WTC11 (cell line): ENCODE measurements at regions not wholly inside any gene's neighbourhood (a gene's known extent, or its start where the extent isn't known, plus 50 kb on each side); places are given as distances from the start of the nearest gene placed in this dataset.

Source experiments
- ATAC-seq: fragments of 200-7000 bp; cut with Tn5 transposase; 2 replicates; pipeline ENCODE4 v1.10.0; 2021; ENCODE audit warnings: mild to moderate bottlenecking, moderate library complexity
- CTCF ChIA-PET: fragments of 300-600 bp; sonication (Branson Sonifier 250); formaldehyde crosslinking; loops from one replicate; lab custom pipeline; 2021; ENCODE audit warnings: antibody characterized with exemption; lab: Charles Lee
- POLR2A ChIA-PET: fragments of 350-600 bp; sonication (Branson Sonifier 250); formaldehyde crosslinking; loops from one replicate; lab custom pipeline; 2021; ENCODE audit warnings: antibody characterized with exemption; lab: Charles Lee
- DNase-seq: peaks from one replicate; pipeline ENCODE4 v3.0.0; 2021; ENCODE audit warnings: low spot score
- H3K27ac Mint-ChIP-seq: 2 replicates; pipeline ENCODE4 v1.8.0; 2021; ENCODE audit warnings: mixed read lengths
- H3K27me3 Mint-ChIP-seq: 2 replicates; pipeline ENCODE4 v1.8.0; 2021; ENCODE audit warnings: low read depth, mild to moderate bottlenecking, moderate library complexity, mixed read lengths
- H3K36me3 Mint-ChIP-seq: 2 replicates; pipeline ENCODE4 v1.8.0; 2021; ENCODE audit warnings: mixed read lengths
- H3K4me1 Mint-ChIP-seq: 2 replicates; pipeline ENCODE4 v1.8.0; 2022; ENCODE audit warnings: mixed read lengths
- H3K4me3 Mint-ChIP-seq: 2 replicates; pipeline ENCODE4 v1.8.0; 2021; ENCODE audit warnings: mild to moderate bottlenecking, moderate library complexity, mixed read lengths
- H3K9me3 Mint-ChIP-seq: 2 replicates; pipeline ENCODE4 v1.8.0; 2021; ENCODE audit warnings: mixed read lengths
- CBFB ChIP-seq: sonication (generic); formaldehyde crosslinking; IDR thresholded peaks from 2 replicates; pipeline ENCODE4 v1.8.1; 2022; ENCODE audit warnings: mild to moderate bottlenecking, low read depth, missing genetic modification reagents
- CREB1 ChIP-seq: sonication (generic); formaldehyde crosslinking; IDR thresholded peaks from 2 replicates; pipeline ENCODE4 v1.8.0; 2023; ENCODE audit warnings: mild to moderate bottlenecking, missing genetic modification reagents
- CREM ChIP-seq: sonication (generic); formaldehyde crosslinking; IDR thresholded peaks from 2 replicates; pipeline ENCODE4 v1.8.1; 2022; ENCODE audit warnings: mild to moderate bottlenecking, missing genetic modification reagents, moderate library complexity
- ESRRA ChIP-seq: sonication (generic); formaldehyde crosslinking; IDR thresholded peaks from 2 replicates; pipeline ENCODE4 v1.8.1; 2022; ENCODE audit warnings: mild to moderate bottlenecking, missing genetic modification reagents, borderline replicate concordance
- ETV6 ChIP-seq: sonication (generic); formaldehyde crosslinking; IDR thresholded peaks from 2 replicates; pipeline ENCODE4 v1.8.1; 2022; ENCODE audit warnings: mild to moderate bottlenecking, missing genetic modification reagents
- FOXP1 ChIP-seq: sonication (generic); formaldehyde crosslinking; IDR thresholded peaks from 2 replicates; pipeline ENCODE4 v1.8.0; 2022; ENCODE audit warnings: missing genetic modification reagents, mild to moderate bottlenecking, moderate library complexity, borderline replicate concordance
- HMGA2 ChIP-seq: fragments of 250-450 bp; sonication (Bioruptor Pico); IDR thresholded peaks from 2 replicates; pipeline ENCODE4 v1.4.0; 2021; ENCODE audit warnings: mild to moderate bottlenecking, moderate library complexity
- MYBL2 ChIP-seq: sonication (generic); formaldehyde crosslinking; IDR thresholded peaks from 2 replicates; pipeline ENCODE4 v1.8.1; 2023; ENCODE audit warnings: mild to moderate bottlenecking, moderate library complexity, missing genetic modification reagents
- NFATC4 ChIP-seq: fragments of 250-450 bp; sonication (Bioruptor Pico); IDR thresholded peaks from 2 replicates; pipeline ENCODE4 v1.9.0; 2021; ENCODE audit warnings: mild to moderate bottlenecking
- OVOL2 ChIP-seq: fragments of 250-450 bp; sonication (Bioruptor Pico); IDR thresholded peaks from 2 replicates; pipeline ENCODE4 v1.9.0; 2021; ENCODE audit warnings: mild to moderate bottlenecking, borderline replicate concordance
- STAT6 ChIP-seq: sonication (generic); formaldehyde crosslinking; conservative IDR thresholded peaks from 2 replicates; pipeline ENCODE4 v1.8.1; 2023; ENCODE audit warnings: mild to moderate bottlenecking, low read depth, missing genetic modification reagents, moderate library complexity
- ZNF138 ChIP-seq: sonication (generic); formaldehyde crosslinking; conservative IDR thresholded peaks from 2 replicates; pipeline ENCODE4 v1.8.1; 2022; ENCODE audit warnings: mild to moderate bottlenecking, moderate library complexity, missing genetic modification reagents
- ZNF219 ChIP-seq: sonication (generic); formaldehyde crosslinking; IDR thresholded peaks from 2 replicates; pipeline ENCODE4 v1.8.0; 2023; ENCODE audit warnings: missing genetic modification reagents, mild to moderate bottlenecking, borderline replicate concordance
- ZNF232 ChIP-seq: sonication (generic); formaldehyde crosslinking; IDR thresholded peaks from 2 replicates; pipeline ENCODE4 v1.8.0; 2022; ENCODE audit warnings: mild to moderate bottlenecking, missing genetic modification reagents
- ZNF416 ChIP-seq: fragments of 250-450 bp; sonication (Bioruptor Pico); IDR thresholded peaks from 2 replicates; pipeline ENCODE4 v1.9.0; 2021; ENCODE audit warnings: mild to moderate bottlenecking, inconsistent platforms
- TF ChIP-seq, protein P1 (sequence below): sonication (generic); formaldehyde crosslinking; IDR thresholded peaks from 2 replicates; pipeline ENCODE4 v1.8.0; 2023; ENCODE audit warnings: missing genetic modification reagents
- TF ChIP-seq, protein P2 (sequence below): sonication (generic); formaldehyde crosslinking; IDR thresholded peaks from 2 replicates; pipeline ENCODE4 v1.8.1; 2022; ENCODE audit warnings: low read depth, mild to moderate bottlenecking, moderate library complexity, missing genetic modification reagents, borderline replicate concordance
- TF ChIP-seq, protein P3 (sequence below): sonication (generic); formaldehyde crosslinking; IDR thresholded peaks from 2 replicates; pipeline ENCODE4 v1.8.0; 2023; ENCODE audit warnings: mild to moderate bottlenecking, missing genetic modification reagents
- TF ChIP-seq, protein P4 (sequence below): sonication (generic); formaldehyde crosslinking; IDR thresholded peaks from 2 replicates; pipeline ENCODE4 v1.8.0; 2022; ENCODE audit warnings: missing genetic modification reagents

DNA sequence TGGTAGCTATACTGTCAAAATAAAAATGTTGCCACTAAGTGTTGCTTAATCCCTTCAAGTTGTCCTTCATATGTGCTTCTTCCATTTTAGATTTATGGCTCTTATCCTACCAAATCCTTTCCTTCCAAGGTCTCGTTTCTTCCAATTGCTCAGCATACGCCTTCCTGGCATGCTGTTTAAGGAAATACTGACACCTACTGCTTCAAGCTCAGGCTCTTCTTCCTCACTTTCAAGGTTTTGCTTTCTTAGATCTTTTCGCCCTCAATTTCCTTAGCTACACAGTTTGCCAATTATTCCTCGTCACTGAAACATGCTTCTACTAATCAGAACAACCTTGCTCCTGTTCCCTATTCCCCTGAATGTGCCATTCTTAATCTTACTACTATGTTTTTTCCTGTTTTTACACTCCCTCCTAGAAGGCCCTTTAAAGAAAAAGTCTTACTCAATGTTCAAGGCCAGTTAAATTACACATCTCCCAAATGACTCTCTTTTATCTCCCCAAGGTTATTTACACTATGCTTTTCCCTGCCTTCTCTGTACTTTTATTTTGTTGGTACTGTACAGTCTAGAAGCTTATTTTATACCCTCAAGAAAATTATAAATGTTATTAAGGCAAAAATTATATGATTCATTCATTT is 343.1 kb downstream of the MZT1 start:
- H3K9me3 Mint-ChIP-seq = no peaks in the 10 kb centered on the region
- H3K27me3 Mint-ChIP-seq = no peaks in the 10 kb centered on the region
- H3K4me3 Mint-ChIP-seq = no peak overlapping the region
- TF ChIP-seq ZNF138 (CRISPR knock-in tag) (no peak), ZNF219 (CRISPR knock-in tag) (no peak)
- TF ChIP-seq, protein P1, sequence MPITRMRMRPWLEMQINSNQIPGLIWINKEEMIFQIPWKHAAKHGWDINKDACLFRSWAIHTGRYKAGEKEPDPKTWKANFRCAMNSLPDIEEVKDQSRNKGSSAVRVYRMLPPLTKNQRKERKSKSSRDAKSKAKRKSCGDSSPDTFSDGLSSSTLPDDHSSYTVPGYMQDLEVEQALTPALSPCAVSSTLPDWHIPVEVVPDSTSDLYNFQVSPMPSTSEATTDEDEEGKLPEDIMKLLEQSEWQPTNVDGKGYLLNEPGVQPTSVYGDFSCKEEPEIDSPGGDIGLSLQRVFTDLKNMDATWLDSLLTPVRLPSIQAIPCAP = no peak
- peaks cover 8% of the 10 kb centered on the region; the same call in 1 of the 2 replicates for H3K4me1 Mint-ChIP-seq
- ChIA-PET POLR2A (no interaction called here), CTCF (interaction anchor here (1.1 kb wide), 1 partner anchor 515 kb away, joined by 3 read pairs; no protein-coding TSS in a partner anchor)
- DNase-seq (no peak), ATAC-seq (peak; percentile 55)
- no peak overlapping the region for H3K27ac Mint-ChIP-seq
- H3K36me3 Mint-ChIP-seq = no peaks in the 10 kb centered on the region

DNA sequence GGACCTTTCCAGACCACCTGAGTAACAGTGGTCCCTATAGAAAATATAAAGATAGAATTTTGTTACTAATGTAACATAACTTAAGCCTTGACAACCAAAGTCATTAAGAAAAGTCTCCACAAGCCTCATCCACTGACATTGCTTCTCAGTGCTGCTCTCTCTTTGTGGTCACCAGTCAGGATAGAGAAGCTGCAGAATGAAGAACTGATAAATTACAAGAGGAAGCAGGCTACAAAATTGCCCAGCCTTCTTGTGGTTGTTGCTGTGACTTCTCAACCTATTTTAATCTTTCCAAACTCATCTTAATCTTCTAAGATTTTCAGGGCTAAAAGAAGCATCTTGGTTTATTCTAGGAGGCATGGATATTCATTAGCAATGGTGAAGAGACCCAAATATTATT is 343.8 kb downstream of the MZT1 start:
- no peaks in the 10 kb centered on the region for H3K27me3 Mint-ChIP-seq
- H3K36me3 Mint-ChIP-seq = no peaks in the 10 kb centered on the region
- no peak overlapping the region for H3K4me3 Mint-ChIP-seq
- no peak overlapping the region for H3K27ac Mint-ChIP-seq
- ATAC-seq = no peak
- DNase-seq = no peak
- H3K4me1 Mint-ChIP-seq = peaks cover 8% of the 10 kb centered on the region; the same call in 1 of the 2 replicates
- POLR2A ChIA-PET = no interaction called here
- TF ChIP-seq, protein P2, sequence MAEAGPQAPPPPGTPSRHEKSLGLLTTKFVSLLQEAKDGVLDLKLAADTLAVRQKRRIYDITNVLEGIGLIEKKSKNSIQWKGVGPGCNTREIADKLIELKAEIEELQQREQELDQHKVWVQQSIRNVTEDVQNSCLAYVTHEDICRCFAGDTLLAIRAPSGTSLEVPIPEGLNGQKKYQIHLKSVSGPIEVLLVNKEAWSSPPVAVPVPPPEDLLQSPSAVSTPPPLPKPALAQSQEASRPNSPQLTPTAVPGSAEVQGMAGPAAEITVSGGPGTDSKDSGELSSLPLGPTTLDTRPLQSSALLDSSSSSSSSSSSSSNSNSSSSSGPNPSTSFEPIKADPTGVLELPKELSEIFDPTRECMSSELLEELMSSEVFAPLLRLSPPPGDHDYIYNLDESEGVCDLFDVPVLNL (CRISPR knock-in tag) = no peak
- TF ChIP-seq OVOL2 (CRISPR knock-in tag) (no peak), CREM (CRISPR knock-in tag) (no peak), FOXP1 (CRISPR knock-in tag) (no peak), CBFB (no peak), STAT6 (CRISPR knock-in tag) (no peak)
- TF ChIP-seq, protein P3, sequence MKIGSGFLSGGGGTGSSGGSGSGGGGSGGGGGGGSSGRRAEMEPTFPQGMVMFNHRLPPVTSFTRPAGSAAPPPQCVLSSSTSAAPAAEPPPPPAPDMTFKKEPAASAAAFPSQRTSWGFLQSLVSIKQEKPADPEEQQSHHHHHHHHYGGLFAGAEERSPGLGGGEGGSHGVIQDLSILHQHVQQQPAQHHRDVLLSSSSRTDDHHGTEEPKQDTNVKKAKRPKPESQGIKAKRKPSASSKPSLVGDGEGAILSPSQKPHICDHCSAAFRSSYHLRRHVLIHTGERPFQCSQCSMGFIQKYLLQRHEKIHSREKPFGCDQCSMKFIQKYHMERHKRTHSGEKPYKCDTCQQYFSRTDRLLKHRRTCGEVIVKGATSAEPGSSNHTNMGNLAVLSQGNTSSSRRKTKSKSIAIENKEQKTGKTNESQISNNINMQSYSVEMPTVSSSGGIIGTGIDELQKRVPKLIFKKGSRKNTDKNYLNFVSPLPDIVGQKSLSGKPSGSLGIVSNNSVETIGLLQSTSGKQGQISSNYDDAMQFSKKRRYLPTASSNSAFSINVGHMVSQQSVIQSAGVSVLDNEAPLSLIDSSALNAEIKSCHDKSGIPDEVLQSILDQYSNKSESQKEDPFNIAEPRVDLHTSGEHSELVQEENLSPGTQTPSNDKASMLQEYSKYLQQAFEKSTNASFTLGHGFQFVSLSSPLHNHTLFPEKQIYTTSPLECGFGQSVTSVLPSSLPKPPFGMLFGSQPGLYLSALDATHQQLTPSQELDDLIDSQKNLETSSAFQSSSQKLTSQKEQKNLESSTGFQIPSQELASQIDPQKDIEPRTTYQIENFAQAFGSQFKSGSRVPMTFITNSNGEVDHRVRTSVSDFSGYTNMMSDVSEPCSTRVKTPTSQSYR (CRISPR knock-in tag) = no peak
- H3K9me3 Mint-ChIP-seq = no peaks in the 10 kb centered on the region
- CTCF ChIA-PET = no interaction called here

DNA sequence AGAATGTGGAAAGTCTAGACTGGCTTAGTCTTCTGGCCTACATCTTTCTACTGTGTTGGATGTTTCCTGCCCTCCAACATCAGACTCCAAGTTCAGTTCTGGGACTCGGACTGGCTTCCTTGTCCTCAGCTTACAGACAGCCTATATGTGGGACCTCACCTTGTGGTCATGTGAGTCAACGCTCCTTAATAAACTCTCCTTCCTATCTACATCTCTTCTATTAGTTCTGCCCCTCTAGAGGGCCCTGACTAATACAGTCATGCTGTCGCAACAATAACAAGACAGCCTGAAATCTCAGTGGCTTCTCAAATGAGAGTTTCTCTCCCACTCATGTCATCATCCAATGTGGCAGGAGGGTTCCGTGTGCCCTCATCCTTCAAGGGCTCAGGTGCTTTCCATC is 347.8 kb downstream of the MZT1 start:
- no peaks in the 10 kb centered on the region for H3K27me3 Mint-ChIP-seq
- H3K27ac Mint-ChIP-seq = no peak overlapping the region
- no peaks in the 10 kb centered on the region for H3K36me3 Mint-ChIP-seq
- ATAC-seq (no peak), DNase-seq (no peak)
- H3K4me3 Mint-ChIP-seq = no peak overlapping the region
- 0 out of 2 replicates have a peak, but pooled peaks cover 4% of the 10 kb centered on the region for H3K4me1 Mint-ChIP-seq
- TF ChIP-seq ETV6 (CRISPR knock-in tag) = no peak
- TF ChIP-seq, protein P1 = no peak
- TF ChIP-seq ZNF138 (CRISPR knock-in tag) = no peak
- no peak for TF ChIP-seq CREB1 (CRISPR knock-in tag)
- no peak for TF ChIP-seq ZNF219 (CRISPR knock-in tag)
- no peak for TF ChIP-seq NFATC4 (CRISPR knock-in tag)
- TF ChIP-seq, protein P4, sequence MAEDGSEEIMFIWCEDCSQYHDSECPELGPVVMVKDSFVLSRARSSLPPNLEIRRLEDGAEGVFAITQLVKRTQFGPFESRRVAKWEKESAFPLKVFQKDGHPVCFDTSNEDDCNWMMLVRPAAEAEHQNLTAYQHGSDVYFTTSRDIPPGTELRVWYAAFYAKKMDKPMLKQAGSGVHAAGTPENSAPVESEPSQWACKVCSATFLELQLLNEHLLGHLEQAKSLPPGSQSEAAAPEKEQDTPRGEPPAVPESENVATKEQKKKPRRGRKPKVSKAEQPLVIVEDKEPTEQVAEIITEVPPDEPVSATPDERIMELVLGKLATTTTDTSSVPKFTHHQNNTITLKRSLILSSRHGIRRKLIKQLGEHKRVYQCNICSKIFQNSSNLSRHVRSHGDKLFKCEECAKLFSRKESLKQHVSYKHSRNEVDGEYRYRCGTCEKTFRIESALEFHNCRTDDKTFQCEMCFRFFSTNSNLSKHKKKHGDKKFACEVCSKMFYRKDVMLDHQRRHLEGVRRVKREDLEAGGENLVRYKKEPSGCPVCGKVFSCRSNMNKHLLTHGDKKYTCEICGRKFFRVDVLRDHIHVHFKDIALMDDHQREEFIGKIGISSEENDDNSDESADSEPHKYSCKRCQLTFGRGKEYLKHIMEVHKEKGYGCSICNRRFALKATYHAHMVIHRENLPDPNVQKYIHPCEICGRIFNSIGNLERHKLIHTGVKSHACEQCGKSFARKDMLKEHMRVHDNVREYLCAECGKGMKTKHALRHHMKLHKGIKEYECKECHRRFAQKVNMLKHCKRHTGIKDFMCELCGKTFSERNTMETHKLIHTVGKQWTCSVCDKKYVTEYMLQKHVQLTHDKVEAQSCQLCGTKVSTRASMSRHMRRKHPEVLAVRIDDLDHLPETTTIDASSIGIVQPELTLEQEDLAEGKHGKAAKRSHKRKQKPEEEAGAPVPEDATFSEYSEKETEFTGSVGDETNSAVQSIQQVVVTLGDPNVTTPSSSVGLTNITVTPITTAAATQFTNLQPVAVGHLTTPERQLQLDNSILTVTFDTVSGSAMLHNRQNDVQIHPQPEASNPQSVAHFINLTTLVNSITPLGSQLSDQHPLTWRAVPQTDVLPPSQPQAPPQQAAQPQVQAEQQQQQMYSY (CRISPR knock-in tag) = no peak
- TF ChIP-seq HMGA2 (CRISPR knock-in tag) = no peak
- TF ChIP-seq MYBL2 (CRISPR knock-in tag) = no peak
- TF ChIP-seq ESRRA = no peak
- no peak for TF ChIP-seq ZNF416 (CRISPR knock-in tag)
- TF ChIP-seq ZNF232 (CRISPR knock-in tag) = no peak
- POLR2A ChIA-PET = interaction anchor here (0.6 kb wide), 1 partner anchor 1839 kb away, joined by 3 read pairs; no protein-coding TSS in a partner anchor
- 0 out of 2 replicates have a peak, but pooled peaks cover 3% of the 10 kb centered on the region for H3K9me3 Mint-ChIP-seq
- CTCF ChIA-PET = no interaction called here
